Endodermal cell (in vitro differentiated cells): ENCODE measurements at regions not wholly inside any gene's neighbourhood (a gene's known extent, or its start where the extent isn't known, plus 50 kb on each side); places are given as distances from the start of the nearest gene placed in this dataset.

ENCODE experiments used
- DNase-seq: peaks from one replicate; pipeline ENCODE4 v3.0.0-alpha.2; 2017
- H3K27ac ChIP-seq: 2 replicates; pipeline ENCODE4 v1.5.1; 2013; ENCODE audit warnings: mild to moderate bottlenecking, low read depth, low read length, moderate library complexity
- H3K27me3 ChIP-seq: 2 replicates; pipeline ENCODE4 v1.6.1; 2013; ENCODE audit warnings: mild to moderate bottlenecking, low read length, moderate library complexity; ENCODE audit not compliant: insufficient read depth, control insufficient read depth, poor library complexity, severe bottlenecking
- H3K36me3 ChIP-seq: 2 replicates; pipeline ENCODE4 v1.7.0; 2013; ENCODE audit warnings: mild to moderate bottlenecking, low read length, moderate library complexity; ENCODE audit not compliant: control insufficient read depth, insufficient read depth
- H3K4me1 ChIP-seq: one replicate; pipeline ENCODE4 v1.7.0; 2013; ENCODE audit warnings: low read length; ENCODE audit not compliant: control insufficient read depth, insufficient read depth
- H3K4me3 ChIP-seq: 2 replicates; pipeline ENCODE4 v1.5.1; 2013; ENCODE audit warnings: mild to moderate bottlenecking, low read length, moderate library complexity
- H3K9ac ChIP-seq: 2 replicates; pipeline ENCODE4 v1.6.1; 2013; ENCODE audit warnings: mild to moderate bottlenecking, low read length, moderate library complexity; ENCODE audit not compliant: poor library complexity, severe bottlenecking; ENCODE audit errors: extremely low read depth
- H3K9me3 ChIP-seq: 2 replicates; pipeline ENCODE4 v1.6.1; 2013; ENCODE audit warnings: mild to moderate bottlenecking, low read length, moderate library complexity; ENCODE audit not compliant: control insufficient read depth
- H3K27ac Mint-ChIP-seq: 2 replicates; pipeline ENCODE4 v1.8.0; 2020; ENCODE audit warnings: mixed read lengths
- H3K27me3 Mint-ChIP-seq: 2 replicates; pipeline ENCODE4 v1.8.0; 2021; ENCODE audit warnings: mild to moderate bottlenecking, mixed read lengths; ENCODE audit not compliant: insufficient read depth
- H3K36me3 Mint-ChIP-seq: 2 replicates; pipeline ENCODE4 v1.8.0; 2020; ENCODE audit warnings: low read depth, mixed read lengths
- H3K4me1 Mint-ChIP-seq: 2 replicates; pipeline ENCODE4 v1.8.0; 2020; ENCODE audit warnings: mixed read lengths
- H3K4me3 Mint-ChIP-seq: 2 replicates; pipeline ENCODE4 v1.8.0; 2020; ENCODE audit warnings: mild to moderate bottlenecking, moderate library complexity, mixed read lengths
- H3K9me3 Mint-ChIP-seq: 2 replicates; pipeline ENCODE4 v1.8.0; 2020; ENCODE audit warnings: mild to moderate bottlenecking, mixed read lengths
- WGBS, 2 experiments: methylation state at CpG; one replicate each; pipeline versions ENCODE4 v1.1.5 to v1.1.7; 2013; ENCODE audit warnings: missing lambda C conversion rate in 2 of 2, mixed read lengths in 1 of 2; ENCODE audit not compliant: insufficient coverage in 1 of 2, insufficient read length in 1 of 2; 5-methylcytosine and 5-hydroxymethylcytosine counted together
- TF ChIP-seq, protein P1 (sequence below): fragments of 200-600 bp; sonication (generic); conservative IDR thresholded peaks from 2 replicates; pipeline ENCODE4 v1.5.0; 2021; ENCODE audit warnings: antibody characterized with exemption, mild to moderate bottlenecking

DNA sequence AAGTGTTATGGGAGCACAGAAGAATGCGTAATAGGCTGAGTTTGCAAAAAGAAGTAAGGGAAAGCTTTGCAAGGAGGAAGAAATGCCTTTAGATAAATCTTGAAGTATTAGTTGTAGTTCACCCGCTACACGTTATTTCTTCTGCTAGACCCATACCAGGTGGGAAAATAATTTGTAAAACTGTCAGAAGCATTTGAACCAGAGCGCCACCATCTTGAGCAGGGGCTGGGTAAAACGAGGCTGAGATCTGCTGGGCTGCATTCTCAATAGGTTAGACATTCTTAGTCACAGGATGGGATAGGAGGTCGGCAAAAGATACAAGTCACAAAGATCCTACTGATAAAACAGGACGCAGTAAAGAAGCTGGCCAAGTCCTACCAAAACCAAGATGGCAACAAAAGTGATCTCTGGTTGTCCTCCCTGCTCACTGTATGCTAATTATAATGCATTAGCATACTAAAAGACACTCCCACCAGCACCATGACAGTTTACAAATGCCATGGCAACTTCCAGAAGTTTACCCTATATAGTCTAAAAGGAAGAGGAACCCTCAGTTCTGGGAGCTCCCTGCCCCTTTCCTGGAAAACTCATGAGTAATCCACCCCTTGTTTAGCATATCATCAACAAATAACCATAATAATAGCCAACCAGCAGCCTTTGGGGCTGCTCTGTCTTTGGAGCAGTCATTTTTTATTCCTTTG, 50.0 kb upstream of the ZNF280D start:
- H3K36me3 Mint-ChIP-seq: no peaks in the 10 kb centered on the region
- no peaks in the 10 kb centered on the region for H3K27me3 Mint-ChIP-seq
- no peak overlapping the region for H3K4me3 Mint-ChIP-seq
- Histone ChIP-seq H3K9me3 (peaks cover 1% of the 10 kb centered on the region), H3K4me1 (no peaks in the 10 kb centered on the region), H3K36me3 (no peaks in the 10 kb centered on the region), H3K27me3 (no peaks in the 10 kb centered on the region), H3K9ac (no peak overlapping the region), H3K27ac (no peak overlapping the region), H3K4me3 (no peak overlapping the region)
- no peak overlapping the region for H3K27ac Mint-ChIP-seq
- no peaks in the 10 kb centered on the region for H3K4me1 Mint-ChIP-seq
- DNase-seq: no peak
- TF ChIP-seq, protein P1, sequence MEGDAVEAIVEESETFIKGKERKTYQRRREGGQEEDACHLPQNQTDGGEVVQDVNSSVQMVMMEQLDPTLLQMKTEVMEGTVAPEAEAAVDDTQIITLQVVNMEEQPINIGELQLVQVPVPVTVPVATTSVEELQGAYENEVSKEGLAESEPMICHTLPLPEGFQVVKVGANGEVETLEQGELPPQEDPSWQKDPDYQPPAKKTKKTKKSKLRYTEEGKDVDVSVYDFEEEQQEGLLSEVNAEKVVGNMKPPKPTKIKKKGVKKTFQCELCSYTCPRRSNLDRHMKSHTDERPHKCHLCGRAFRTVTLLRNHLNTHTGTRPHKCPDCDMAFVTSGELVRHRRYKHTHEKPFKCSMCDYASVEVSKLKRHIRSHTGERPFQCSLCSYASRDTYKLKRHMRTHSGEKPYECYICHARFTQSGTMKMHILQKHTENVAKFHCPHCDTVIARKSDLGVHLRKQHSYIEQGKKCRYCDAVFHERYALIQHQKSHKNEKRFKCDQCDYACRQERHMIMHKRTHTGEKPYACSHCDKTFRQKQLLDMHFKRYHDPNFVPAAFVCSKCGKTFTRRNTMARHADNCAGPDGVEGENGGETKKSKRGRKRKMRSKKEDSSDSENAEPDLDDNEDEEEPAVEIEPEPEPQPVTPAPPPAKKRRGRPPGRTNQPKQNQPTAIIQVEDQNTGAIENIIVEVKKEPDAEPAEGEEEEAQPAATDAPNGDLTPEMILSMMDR: no peak
- WGBS, 2 experiments: 93% methylated on average over 4 to 7 of the region's 7 CpGs
- H3K9me3 Mint-ChIP-seq: peaks cover 21% of the 10 kb centered on the region
